MM.1S (cell line): ENCODE measurements at regions not wholly inside any gene's neighbourhood (a gene's known extent, or its start where the extent isn't known, plus 50 kb on each side); places are given as distances from the start of the nearest gene placed in this dataset.

Experiments
- DNase-seq: peaks from one replicate; pipeline ENCODE4 v3.0.0-alpha.2; 2015
- H2AFZ ChIP-seq: fragments of 300-600 bp; sonication (generic); 2 replicates; pipeline ENCODE4 v1.6.0; 2016; ENCODE audit warnings: antibody characterized with exemption, low read length
- H3F3A ChIP-seq: fragments of 300-600 bp; sonication (generic); 2 replicates; pipeline ENCODE4 v1.6.1; 2016; ENCODE audit warnings: mild to moderate bottlenecking, antibody characterized with exemption, low read length, moderate library complexity, mixed read lengths; ENCODE audit not compliant: insufficient read depth
- H3K27ac ChIP-seq: fragments of 300-600 bp; sonication (generic); 2 replicates; pipeline ENCODE4 v1.5.1; 2016; ENCODE audit warnings: mild to moderate bottlenecking, low read length
- H3K27me3 ChIP-seq: fragments of 300-600 bp; sonication (generic); replicated peaks from 2 replicates; pipeline ENCODE4 v1.6.0; 2016; ENCODE audit warnings: low read length; ENCODE audit not compliant: insufficient read depth
- H3K36me3 ChIP-seq: fragments of 300-600 bp; sonication (generic); replicated peaks from 2 replicates; pipeline ENCODE4 v1.6.1; 2016; ENCODE audit warnings: mild to moderate bottlenecking, low read length, mixed read lengths; ENCODE audit not compliant: insufficient read depth
- H3K4me1 ChIP-seq: fragments of 300-600 bp; sonication (generic); 2 replicates; pipeline ENCODE4 v1.6.1; 2016; ENCODE audit warnings: low read length, mixed read lengths
- H3K4me2 ChIP-seq: fragments of 300-600 bp; sonication (generic); 2 replicates; pipeline ENCODE4 v1.6.0; 2016; ENCODE audit warnings: low read depth, low read length
- H3K4me3 ChIP-seq: fragments of 300-600 bp; sonication (generic); 2 replicates; pipeline ENCODE4 v1.5.1; 2016; ENCODE audit warnings: low read length, mixed read lengths
- H3K79me2 ChIP-seq: fragments of 300-600 bp; sonication (generic); 2 replicates; pipeline ENCODE4 v1.6.1; 2016; ENCODE audit warnings: mixed run types, low read length, mixed read lengths
- H3K9ac ChIP-seq: fragments of 300-600 bp; sonication (generic); 2 replicates; pipeline ENCODE4 v1.6.1; 2016; ENCODE audit warnings: low read length, mixed read lengths
- H3K9me2 ChIP-seq: fragments of 300-600 bp; sonication (generic); replicated peaks from 2 replicates; pipeline ENCODE4 v1.6.1; 2016; ENCODE audit warnings: mild to moderate bottlenecking, low read length, mixed read lengths; ENCODE audit not compliant: insufficient read depth
- H3K9me3 ChIP-seq: fragments of 300-600 bp; sonication (generic); replicated peaks from 2 replicates; pipeline ENCODE4 v1.6.1; 2016; ENCODE audit warnings: mild to moderate bottlenecking, low read length, mixed read lengths; ENCODE audit not compliant: insufficient read depth
- H4K20me1 ChIP-seq: fragments of 300-600 bp; sonication (generic); 2 replicates; pipeline ENCODE4 v1.6.1; 2016; ENCODE audit warnings: mild to moderate bottlenecking, low read length, moderate library complexity, mixed read lengths; ENCODE audit not compliant: insufficient read depth
- EZH2 ChIP-seq: fragments of 300-600 bp; sonication (generic); optimal IDR thresholded peaks from 2 replicates; pipeline ENCODE3; 2017; ENCODE audit warnings: low read depth, mild to moderate bottlenecking, antibody characterized with exemption, low read length, mixed read lengths
- EZH2phosphoT487 ChIP-seq: fragments of 300-600 bp; sonication (generic); IDR thresholded peaks from 2 replicates; pipeline ENCODE4 v1.6.1; 2018; ENCODE audit warnings: antibody characterized with exemption, low read length
- TF ChIP-seq, protein P1 (sequence below): fragments of 300-600 bp; sonication (generic); IDR thresholded peaks from 2 replicates; pipeline ENCODE4 v1.5.1; 2016; ENCODE audit warnings: antibody characterized with exemption, low read length, mixed read lengths

DNA sequence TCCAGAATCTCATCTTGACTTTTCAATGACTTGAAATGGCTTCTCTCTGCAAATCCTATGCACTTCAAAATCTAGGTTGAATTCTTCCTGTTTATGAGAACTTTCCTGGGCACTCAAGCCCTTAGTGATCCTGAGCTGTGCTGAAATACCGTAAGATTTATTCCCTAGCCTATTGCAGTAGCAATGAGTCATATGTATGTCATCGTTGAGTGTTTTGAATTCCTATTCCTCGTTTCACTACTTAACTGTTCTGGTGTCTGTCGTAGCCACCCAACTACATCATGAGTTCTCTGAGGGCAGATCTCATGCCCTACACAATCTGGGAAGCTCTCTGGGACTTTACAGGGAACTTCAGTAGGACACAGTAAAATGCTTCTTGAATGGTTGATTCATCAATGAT, 190.8 kb upstream of the TMEM132C start:
- no peak overlapping the region for H3K4me2 ChIP-seq
- H3K4me3 ChIP-seq = no peak overlapping the region
- DNase-seq = no peak
- no peak overlapping the region for H3K9ac ChIP-seq
- no peaks in the 10 kb centered on the region for H3K27me3 ChIP-seq
- H3K4me1 ChIP-seq = no peaks in the 10 kb centered on the region
- H3F3A ChIP-seq = no peaks in the 10 kb centered on the region
- H3K79me2 ChIP-seq = no peaks in the 10 kb centered on the region
- no peaks in the 10 kb centered on the region for H3K9me3 ChIP-seq
- no peaks in the 10 kb centered on the region for H4K20me1 ChIP-seq
- H3K9me2 ChIP-seq = no peaks in the 10 kb centered on the region
- no peak overlapping the region for H3K27ac ChIP-seq
- H2AFZ ChIP-seq = no peak overlapping the region
- TF ChIP-seq, protein P1, sequence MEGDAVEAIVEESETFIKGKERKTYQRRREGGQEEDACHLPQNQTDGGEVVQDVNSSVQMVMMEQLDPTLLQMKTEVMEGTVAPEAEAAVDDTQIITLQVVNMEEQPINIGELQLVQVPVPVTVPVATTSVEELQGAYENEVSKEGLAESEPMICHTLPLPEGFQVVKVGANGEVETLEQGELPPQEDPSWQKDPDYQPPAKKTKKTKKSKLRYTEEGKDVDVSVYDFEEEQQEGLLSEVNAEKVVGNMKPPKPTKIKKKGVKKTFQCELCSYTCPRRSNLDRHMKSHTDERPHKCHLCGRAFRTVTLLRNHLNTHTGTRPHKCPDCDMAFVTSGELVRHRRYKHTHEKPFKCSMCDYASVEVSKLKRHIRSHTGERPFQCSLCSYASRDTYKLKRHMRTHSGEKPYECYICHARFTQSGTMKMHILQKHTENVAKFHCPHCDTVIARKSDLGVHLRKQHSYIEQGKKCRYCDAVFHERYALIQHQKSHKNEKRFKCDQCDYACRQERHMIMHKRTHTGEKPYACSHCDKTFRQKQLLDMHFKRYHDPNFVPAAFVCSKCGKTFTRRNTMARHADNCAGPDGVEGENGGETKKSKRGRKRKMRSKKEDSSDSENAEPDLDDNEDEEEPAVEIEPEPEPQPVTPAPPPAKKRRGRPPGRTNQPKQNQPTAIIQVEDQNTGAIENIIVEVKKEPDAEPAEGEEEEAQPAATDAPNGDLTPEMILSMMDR = no peak
- TF ChIP-seq EZH2 = no peak
- TF ChIP-seq EZH2phosphoT487 = no peak
- no peaks in the 10 kb centered on the region for H3K36me3 ChIP-seq

DNA sequence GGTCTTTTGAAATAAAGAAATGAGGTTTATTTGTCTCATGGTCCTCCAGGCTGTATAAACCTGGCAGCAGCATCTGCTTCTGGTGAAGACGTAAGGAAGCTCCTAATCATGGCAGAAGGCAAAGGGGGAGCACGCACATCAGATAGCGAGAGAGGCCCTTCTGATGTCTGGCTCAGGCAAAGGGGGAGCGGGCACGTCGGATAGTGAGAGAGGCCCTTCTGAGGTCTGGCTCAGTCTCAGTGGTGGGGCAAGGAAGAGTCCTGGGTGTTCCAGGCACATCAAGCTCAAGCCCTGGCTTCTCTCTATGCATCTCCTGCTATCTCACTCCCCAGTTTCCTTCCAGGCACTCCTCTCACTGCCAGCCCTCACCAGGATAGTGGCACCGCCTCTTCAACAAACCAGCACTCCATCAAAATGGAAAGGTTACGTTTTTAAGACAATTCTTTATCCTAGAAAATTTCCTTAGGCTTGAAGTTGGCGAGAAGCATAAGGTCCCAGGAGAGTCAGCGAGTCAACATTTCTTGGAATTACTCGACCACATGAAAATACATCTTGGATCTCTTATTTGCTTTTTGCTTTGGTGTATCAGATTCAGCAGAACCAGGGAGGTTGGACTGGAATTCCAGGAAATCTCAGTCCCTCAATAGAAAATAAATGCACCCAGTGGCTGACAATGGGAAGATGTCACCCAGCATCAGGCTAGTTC, 189.6 kb upstream of the TMEM132C start:
- Histone ChIP-seq H3F3A (no peaks in the 10 kb centered on the region), H3K36me3 (no peaks in the 10 kb centered on the region), H3K4me2 (no peak overlapping the region), H3K27me3 (no peaks in the 10 kb centered on the region), H3K79me2 (no peaks in the 10 kb centered on the region), H3K9ac (no peak overlapping the region), H4K20me1 (no peaks in the 10 kb centered on the region), H2AFZ (no peak overlapping the region), H3K27ac (no peak overlapping the region), H3K9me3 (no peaks in the 10 kb centered on the region), H3K4me1 (no peaks in the 10 kb centered on the region), H3K9me2 (no peaks in the 10 kb centered on the region), H3K4me3 (no peak overlapping the region)
- TF ChIP-seq EZH2 = no peak
- no peak for TF ChIP-seq EZH2phosphoT487
- TF ChIP-seq, protein P1 = no peak
- DNase-seq = no peak

DNA sequence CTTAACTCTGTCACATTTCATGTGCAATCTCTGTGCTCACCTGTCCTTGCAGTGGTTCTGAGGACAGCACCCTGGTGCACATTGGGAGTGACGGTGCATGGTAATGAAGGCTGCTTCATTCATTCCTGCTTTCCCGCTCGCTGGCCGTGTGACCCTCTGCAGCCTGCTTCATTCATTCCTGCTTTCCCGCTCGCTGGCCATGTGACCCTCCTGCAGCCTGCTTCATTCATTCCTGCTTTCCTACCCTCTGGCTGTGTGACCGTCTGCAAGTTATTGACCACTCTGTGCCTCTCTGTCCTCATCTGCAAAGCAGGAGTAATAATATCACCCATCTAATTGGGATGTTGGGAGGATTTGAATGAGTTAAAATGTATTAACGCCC, 189.1 kb upstream of the TMEM132C start:
- no peaks in the 10 kb centered on the region for H3K27me3 ChIP-seq
- H3K4me1 ChIP-seq = no peaks in the 10 kb centered on the region
- no peak for DNase-seq
- H3K9me3 ChIP-seq = no peaks in the 10 kb centered on the region
- no peaks in the 10 kb centered on the region for H3K9me2 ChIP-seq
- TF ChIP-seq EZH2phosphoT487 (no peak), EZH2 (no peak)
- TF ChIP-seq, protein P1 = no peak
- H3K36me3 ChIP-seq = no peaks in the 10 kb centered on the region
- H3K9ac ChIP-seq = no peak overlapping the region
- H2AFZ ChIP-seq = no peak overlapping the region
- H3K4me2 ChIP-seq = no peak overlapping the region
- H3K79me2 ChIP-seq = no peaks in the 10 kb centered on the region
- no peak overlapping the region for H3K4me3 ChIP-seq
- no peak overlapping the region for H3K27ac ChIP-seq
- no peaks in the 10 kb centered on the region for H3F3A ChIP-seq
- no peaks in the 10 kb centered on the region for H4K20me1 ChIP-seq
